SK-N-SH (cell line): ENCODE measurements at regions not wholly inside any gene's neighbourhood (a gene's known extent, or its start where the extent isn't known, plus 50 kb on each side); places are given as distances from the start of the nearest gene placed in this dataset.

Source experiments
- CTCF ChIA-PET: fragments of 300-600, 350-600 bp; formaldehyde crosslinking; extraction: SDS; loops from one replicate; lab custom pipeline; 2021; lab: Yijun Ruan, JAX
- POLR2A ChIA-PET: fragments of 350-600 bp; sonication (Branson Sonifier 250); formaldehyde crosslinking; extraction: SDS; loops from one replicate; lab custom pipeline; 2020; ENCODE audit warnings: antibody characterized with exemption, inconsistent platforms; lab: Yijun Ruan, JAX
- DNase-seq: peaks from one replicate; pipeline ENCODE4 v3.0.0; 2012
- H2AFZ ChIP-seq: fragments of 200-600 bp; sonication (generic); 2 replicates; pipeline ENCODE4 v1.8.1; 2016; ENCODE audit warnings: antibody characterized with exemption, mild to moderate bottlenecking, low read depth
- H3F3A ChIP-seq: fragments of 200-600 bp; sonication (generic); replicated peaks from 2 replicates; pipeline ENCODE3; 2016; ENCODE audit warnings: antibody characterized with exemption, mild to moderate bottlenecking; ENCODE audit not compliant: insufficient read depth
- H3K27ac ChIP-seq, 2 experiments: fragments of 200-500 bp in 1 of 2; fragments of 200-600 bp in 1 of 2; sonication (Bioruptor generic) in 1 of 2; sonication (generic), shearing (Covaris generic) in 1 of 2; 2 replicates each; pipeline versions ENCODE4 v1.5.1 to v1.6.1; 2014 to 2016; ENCODE audit warnings: low read depth in 2 of 2, inconsistent platforms in 1 of 2, low read length in 1 of 2, mild to moderate bottlenecking in 1 of 2, mixed read lengths in 1 of 2
- H3K27me3 ChIP-seq: fragments of 200-600 bp; sonication (generic), shearing (Covaris generic); 2 replicates; pipeline ENCODE4 v1.6.1; 2016; ENCODE audit warnings: mixed run types; ENCODE audit not compliant: insufficient read depth
- H3K36me3 ChIP-seq, 2 experiments: fragments of 200-500 bp in 1 of 2; fragments of 200-600 bp in 1 of 2; sonication (Bioruptor generic) in 1 of 2; sonication (generic) in 1 of 2; replicated peaks in 1 of 2; 2 replicates each; pipeline versions ENCODE3 to v1.5.1; 2014 to 2016; ENCODE audit warnings: low read length in 1 of 2, mild to moderate bottlenecking in 1 of 2; ENCODE audit not compliant: insufficient read depth in 2 of 2, control insufficient read depth in 1 of 2
- H3K4me1 ChIP-seq, 2 experiments: fragments of 200-500 bp in 1 of 2; fragments of 200-600 bp in 1 of 2; sonication (Bioruptor generic) in 1 of 2; sonication (generic), shearing (Covaris generic) in 1 of 2; 2 replicates each; pipeline versions ENCODE4 v1.5.1 to v1.6.1; 2014 to 2016; ENCODE audit warnings: low read depth in 1 of 2, low read length in 1 of 2, mixed run types in 1 of 2; ENCODE audit not compliant: insufficient read depth in 2 of 2, control insufficient read depth in 1 of 2
- H3K4me2 ChIP-seq: fragments of 200-600 bp; sonication (generic), shearing (Covaris generic); 2 replicates; pipeline ENCODE4 v1.6.1; 2017; ENCODE audit warnings: mixed run types
- H3K4me3 ChIP-seq, 2 experiments: fragments of 200-500 bp in 1 of 2; fragments of 200-600 bp in 1 of 2; sonication (Bioruptor generic) in 1 of 2; sonication (generic), shearing (Covaris generic) in 1 of 2; 2 replicates each; pipeline versions ENCODE4 v1.5.1 to v1.8.1; 2014 to 2016; ENCODE audit warnings: low read depth in 2 of 2, inconsistent platforms in 1 of 2, low read length in 1 of 2, mild to moderate bottlenecking in 1 of 2, mixed read lengths in 1 of 2, moderate library complexity in 1 of 2
- H3K79me2 ChIP-seq: fragments of 200-600 bp; sonication (generic); 2 replicates; pipeline ENCODE4 v1.8.1; 2017; ENCODE audit warnings: mild to moderate bottlenecking; ENCODE audit not compliant: insufficient read depth
- H3K9ac ChIP-seq: fragments of 200-600 bp; sonication (generic); 2 replicates; pipeline ENCODE4 v1.6.1; 2017; ENCODE audit warnings: mixed run types
- H3K9me2 ChIP-seq: fragments of 200-600 bp; sonication (generic); 2 replicates; pipeline ENCODE4 v1.6.1; 2017; ENCODE audit warnings: mixed run types
- H3K9me3 ChIP-seq: fragments of 200-600 bp; sonication (generic); 2 replicates; pipeline ENCODE4 v1.6.1; 2017; ENCODE audit warnings: mixed run types, mild to moderate bottlenecking, moderate library complexity
- H4K20me1 ChIP-seq: fragments of 200-600 bp; sonication (generic); 2 replicates; pipeline ENCODE4 v1.6.1; 2017; ENCODE audit warnings: mild to moderate bottlenecking, mixed run types; ENCODE audit not compliant: insufficient read depth
- CHD2 ChIP-seq: fragments of 150-350 bp; IDR thresholded peaks from 2 replicates; pipeline ENCODE4 v1.6.1; 2018; ENCODE audit warnings: low read length; ENCODE audit not compliant: partially characterized antibody
- ELF1 ChIP-seq: IDR thresholded peaks from 2 replicates; pipeline ENCODE4 v1.4.0; 2012
- EP300 ChIP-seq, 2 experiments: IDR thresholded peaks; 2 replicates each; pipeline versions ENCODE4 v1.4.0 to v1.6.1; 2012; ENCODE audit warnings: borderline replicate concordance in 1 of 2, low read depth in 1 of 2, low read length in 1 of 2
- EZH2phosphoT487 ChIP-seq: fragments of 200-600 bp; sonication (generic); IDR thresholded peaks from 2 replicates; pipeline ENCODE4 v1.6.1; 2017; ENCODE audit warnings: low read depth, mixed run types, mild to moderate bottlenecking, antibody characterized with exemption, moderate library complexity, borderline replicate concordance
- FOXM1 ChIP-seq: IDR thresholded peaks from 2 replicates; pipeline ENCODE4 v1.4.0; 2012; ENCODE audit warnings: low read depth, mild to moderate bottlenecking
- GABPA ChIP-seq: IDR thresholded peaks from 2 replicates; pipeline ENCODE4 v1.4.0; 2012; ENCODE audit warnings: low read depth, mild to moderate bottlenecking
- GATA2 ChIP-seq: sonication (generic); formaldehyde crosslinking; IDR thresholded peaks from 2 replicates; pipeline ENCODE4 v1.5.0; 2020; ENCODE audit warnings: mild to moderate bottlenecking, missing genetic modification reagents
- MXI1 ChIP-seq: IDR thresholded peaks from 2 replicates; pipeline ENCODE4 v1.6.1; 2012; ENCODE audit warnings: mild to moderate bottlenecking, low read depth, low read length, improper control_type of control experiment
- NRF1 ChIP-seq: IDR thresholded peaks from 2 replicates; pipeline ENCODE4 v1.6.1; 2012; ENCODE audit warnings: low read depth, mild to moderate bottlenecking, low read length
- POLR2AphosphoS5 ChIP-seq: IDR thresholded peaks from 2 replicates; pipeline ENCODE4 v1.6.1; 2012; ENCODE audit warnings: low read depth, low read length
- RAD21 ChIP-seq: IDR thresholded peaks from 2 replicates; pipeline ENCODE4 v1.6.1; 2012; ENCODE audit warnings: mild to moderate bottlenecking, low read length
- RCOR1 ChIP-seq: fragments of 150-350 bp; IDR thresholded peaks from 2 replicates; pipeline ENCODE4 v1.6.1; 2017; ENCODE audit warnings: antibody characterized with exemption, low read length
- RFX5 ChIP-seq: IDR thresholded peaks from 2 replicates; pipeline ENCODE4 v1.6.1; 2012; ENCODE audit warnings: mild to moderate bottlenecking, improper control_type of control experiment, low read length
- RXRA ChIP-seq: IDR thresholded peaks from 2 replicates; pipeline ENCODE4 v1.4.0; 2012; ENCODE audit warnings: low read depth, mild to moderate bottlenecking, borderline replicate concordance
- SIN3A ChIP-seq: IDR thresholded peaks from 2 replicates; pipeline ENCODE4 v1.6.1; 2012; ENCODE audit warnings: low read depth, mild to moderate bottlenecking, low read length, moderate library complexity, borderline replicate concordance
- YY1 ChIP-seq: IDR thresholded peaks from 2 replicates; pipeline ENCODE4 v1.4.0; 2012; ENCODE audit warnings: low read depth, mild to moderate bottlenecking
- WGBS: methylation state at CpG from one replicate; pipeline ENCODE4 v1.1.6; 2017; ENCODE audit warnings: low lambda C conversion rate; 5-methylcytosine and 5-hydroxymethylcytosine counted together
- TF ChIP-seq, protein P1 (sequence below): fragments of 200-600 bp; sonication (generic); IDR thresholded peaks from 2 replicates; pipeline ENCODE4 v1.6.1; 2017; ENCODE audit warnings: antibody characterized with exemption, mild to moderate bottlenecking, moderate library complexity
- TF ChIP-seq, protein P2 (sequence below): IDR thresholded peaks from 2 replicates; pipeline ENCODE4 v1.4.0; 2012; ENCODE audit warnings: low read depth, borderline replicate concordance
- TF ChIP-seq, protein P3 (sequence below): IDR thresholded peaks from 2 replicates; pipeline ENCODE4 v1.4.0; 2012; ENCODE audit warnings: low read depth, borderline replicate concordance
- TF ChIP-seq, protein P4 (sequence below): fragments of 150-350 bp; IDR thresholded peaks from 2 replicates; pipeline ENCODE4 v1.6.1; 2017; ENCODE audit warnings: antibody characterized with exemption, low read length, low read depth, borderline replicate concordance

DNA sequence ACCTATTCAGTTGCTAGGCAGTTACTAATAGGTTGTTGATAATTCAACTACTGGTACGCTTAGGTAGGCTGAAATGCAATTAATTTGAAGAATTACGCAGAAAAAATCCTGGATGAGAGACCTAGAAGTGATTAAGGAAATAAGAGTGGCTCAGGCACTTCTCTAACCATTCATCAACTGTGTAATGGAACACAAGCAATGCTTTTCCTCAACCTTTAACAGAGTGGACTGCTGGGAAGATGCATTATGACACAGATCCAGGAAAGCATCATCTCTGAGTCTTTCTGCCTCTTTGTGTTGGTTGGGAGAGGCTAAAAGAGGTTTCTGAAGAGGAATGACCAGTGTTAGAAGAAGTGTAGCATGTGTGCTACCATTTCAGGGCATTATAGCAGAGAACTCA is 992.2 kb downstream of the TSN start (continued):
- no peak for TF ChIP-seq SIN3A
- no peak for TF ChIP-seq RFX5
- TF ChIP-seq, protein P1, sequence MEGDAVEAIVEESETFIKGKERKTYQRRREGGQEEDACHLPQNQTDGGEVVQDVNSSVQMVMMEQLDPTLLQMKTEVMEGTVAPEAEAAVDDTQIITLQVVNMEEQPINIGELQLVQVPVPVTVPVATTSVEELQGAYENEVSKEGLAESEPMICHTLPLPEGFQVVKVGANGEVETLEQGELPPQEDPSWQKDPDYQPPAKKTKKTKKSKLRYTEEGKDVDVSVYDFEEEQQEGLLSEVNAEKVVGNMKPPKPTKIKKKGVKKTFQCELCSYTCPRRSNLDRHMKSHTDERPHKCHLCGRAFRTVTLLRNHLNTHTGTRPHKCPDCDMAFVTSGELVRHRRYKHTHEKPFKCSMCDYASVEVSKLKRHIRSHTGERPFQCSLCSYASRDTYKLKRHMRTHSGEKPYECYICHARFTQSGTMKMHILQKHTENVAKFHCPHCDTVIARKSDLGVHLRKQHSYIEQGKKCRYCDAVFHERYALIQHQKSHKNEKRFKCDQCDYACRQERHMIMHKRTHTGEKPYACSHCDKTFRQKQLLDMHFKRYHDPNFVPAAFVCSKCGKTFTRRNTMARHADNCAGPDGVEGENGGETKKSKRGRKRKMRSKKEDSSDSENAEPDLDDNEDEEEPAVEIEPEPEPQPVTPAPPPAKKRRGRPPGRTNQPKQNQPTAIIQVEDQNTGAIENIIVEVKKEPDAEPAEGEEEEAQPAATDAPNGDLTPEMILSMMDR, result no peak
- TF ChIP-seq FOXM1, result no peak
- no peak for TF ChIP-seq ELF1
- no peak for TF ChIP-seq NRF1
- no peak for TF ChIP-seq CHD2

DNA sequence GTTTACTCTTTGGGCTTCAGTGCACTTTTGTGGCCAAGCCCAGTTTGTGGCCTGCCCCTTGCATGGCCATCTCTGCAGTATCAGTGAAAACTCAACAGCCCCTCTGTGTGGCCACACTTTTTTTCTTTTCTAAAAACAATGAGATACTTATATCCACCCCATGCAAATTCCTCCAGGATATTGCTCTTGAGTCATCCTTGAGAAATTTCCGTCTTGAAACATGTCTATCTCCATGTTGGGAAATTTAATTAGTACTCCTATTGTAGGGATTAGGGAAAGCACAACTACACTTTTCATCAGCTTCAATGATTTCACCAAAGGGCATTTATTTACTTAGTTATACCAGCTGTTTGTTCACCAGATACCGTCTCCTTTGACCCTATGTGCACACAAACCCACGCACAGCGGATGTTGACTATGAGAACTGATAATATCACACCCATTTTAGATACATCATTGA is 993.1 kb downstream of the TSN start:
- no peaks in the 10 kb centered on the region for H3F3A ChIP-seq
- no peak overlapping the region for H3K4me3 ChIP-seq
- H3K79me2 ChIP-seq, result no peaks in the 10 kb centered on the region
- no peak overlapping the region for H2AFZ ChIP-seq
- H3K27me3 ChIP-seq, result no peaks in the 10 kb centered on the region
- no peak overlapping the region for H3K9ac ChIP-seq
- H3K4me2 ChIP-seq, result no peak overlapping the region
- H3K9me3 ChIP-seq, result no peaks in the 10 kb centered on the region
- no peaks in the 10 kb centered on the region for H3K36me3 ChIP-seq
- WGBS, result 27% methylated on average over 4 of the region's 4 CpGs
- H3K27ac ChIP-seq, result no peak overlapping the region
- no peaks in the 10 kb centered on the region for H4K20me1 ChIP-seq
- TF ChIP-seq ELF1 (no peak), RAD21 (peak; percentile 46)
- peaks cover 0 to 3% of the 10 kb centered on the region in 2 experiments; a peak in 2 of 4 replicates for H3K4me1 ChIP-seq
- DNase-seq, result no peak
- no peaks in the 10 kb centered on the region; the same call in 1 of the 2 replicates for H3K9me2 ChIP-seq
- ChIA-PET POLR2A (no interaction called here), CTCF (no interaction called here)

DNA sequence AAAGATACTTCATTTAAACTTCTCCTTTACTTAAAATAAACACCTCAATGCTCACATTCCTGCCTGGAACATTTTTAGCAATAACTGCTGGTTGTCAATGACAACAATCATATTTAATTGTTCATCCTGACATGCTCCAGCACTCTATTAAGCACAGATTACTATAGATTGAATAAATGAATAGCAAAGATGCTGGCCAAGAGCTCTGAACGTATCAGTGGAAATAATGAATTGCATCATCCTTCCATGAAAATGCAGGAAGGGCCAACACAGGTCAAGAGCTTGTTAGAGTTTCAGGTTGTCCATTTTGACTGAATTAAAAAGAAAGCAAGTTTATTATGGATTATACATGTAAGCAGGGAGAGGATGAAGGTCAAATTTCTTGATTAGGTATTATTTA is 994.0 kb downstream of the TSN start:
- Histone ChIP-seq H3K4me2 (no peak overlapping the region), H3K79me2 (no peaks in the 10 kb centered on the region), H4K20me1 (no peaks in the 10 kb centered on the region), H3K4me3 (no peak overlapping the region), H3K9me2 (no peaks in the 10 kb centered on the region; the same call in 1 of the 2 replicates), H3K27ac (no peak overlapping the region), H3K4me1 (peaks cover 0 to 3% of the 10 kb centered on the region in 2 experiments; a peak in 2 of 4 replicates), H3K9ac (no peak overlapping the region), H3K9me3 (no peaks in the 10 kb centered on the region), H3K27me3 (no peaks in the 10 kb centered on the region), H3F3A (no peaks in the 10 kb centered on the region), H3K36me3 (no peaks in the 10 kb centered on the region), H2AFZ (no peak overlapping the region)
- TF ChIP-seq, protein P2, sequence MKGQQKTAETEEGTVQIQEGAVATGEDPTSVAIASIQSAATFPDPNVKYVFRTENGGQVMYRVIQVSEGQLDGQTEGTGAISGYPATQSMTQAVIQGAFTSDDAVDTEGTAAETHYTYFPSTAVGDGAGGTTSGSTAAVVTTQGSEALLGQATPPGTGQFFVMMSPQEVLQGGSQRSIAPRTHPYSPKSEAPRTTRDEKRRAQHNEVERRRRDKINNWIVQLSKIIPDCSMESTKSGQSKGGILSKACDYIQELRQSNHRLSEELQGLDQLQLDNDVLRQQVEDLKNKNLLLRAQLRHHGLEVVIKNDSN, result no peak
- TF ChIP-seq EP300 (IDR thresholded peaks at IDR 0.05; ENCODE audit: borderline replicate concordance in 1 of 2, low read depth in 1 of 2, low read length in 1 of 2) (no peak), POLR2AphosphoS5 (no peak), YY1 (no peak), GABPA (no peak), RXRA (no peak), GATA2 (CRISPR knock-in tag) (no peak), RAD21 (no peak), RCOR1 (no peak), MXI1 (no peak), EZH2phosphoT487 (no peak)
- TF ChIP-seq, protein P3, sequence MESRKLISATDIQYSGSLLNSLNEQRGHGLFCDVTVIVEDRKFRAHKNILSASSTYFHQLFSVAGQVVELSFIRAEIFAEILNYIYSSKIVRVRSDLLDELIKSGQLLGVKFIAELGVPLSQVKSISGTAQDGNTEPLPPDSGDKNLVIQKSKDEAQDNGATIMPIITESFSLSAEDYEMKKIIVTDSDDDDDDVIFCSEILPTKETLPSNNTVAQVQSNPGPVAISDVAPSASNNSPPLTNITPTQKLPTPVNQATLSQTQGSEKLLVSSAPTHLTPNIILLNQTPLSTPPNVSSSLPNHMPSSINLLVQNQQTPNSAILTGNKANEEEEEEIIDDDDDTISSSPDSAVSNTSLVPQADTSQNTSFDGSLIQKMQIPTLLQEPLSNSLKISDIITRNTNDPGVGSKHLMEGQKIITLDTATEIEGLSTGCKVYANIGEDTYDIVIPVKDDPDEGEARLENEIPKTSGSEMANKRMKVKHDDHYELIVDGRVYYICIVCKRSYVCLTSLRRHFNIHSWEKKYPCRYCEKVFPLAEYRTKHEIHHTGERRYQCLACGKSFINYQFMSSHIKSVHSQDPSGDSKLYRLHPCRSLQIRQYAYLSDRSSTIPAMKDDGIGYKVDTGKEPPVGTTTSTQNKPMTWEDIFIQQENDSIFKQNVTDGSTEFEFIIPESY, result no peak
- TF ChIP-seq, protein P4, sequence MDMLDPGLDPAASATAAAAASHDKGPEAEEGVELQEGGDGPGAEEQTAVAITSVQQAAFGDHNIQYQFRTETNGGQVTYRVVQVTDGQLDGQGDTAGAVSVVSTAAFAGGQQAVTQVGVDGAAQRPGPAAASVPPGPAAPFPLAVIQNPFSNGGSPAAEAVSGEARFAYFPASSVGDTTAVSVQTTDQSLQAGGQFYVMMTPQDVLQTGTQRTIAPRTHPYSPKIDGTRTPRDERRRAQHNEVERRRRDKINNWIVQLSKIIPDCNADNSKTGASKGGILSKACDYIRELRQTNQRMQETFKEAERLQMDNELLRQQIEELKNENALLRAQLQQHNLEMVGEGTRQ, result no peak
- DNase-seq, result no peak
- ChIA-PET CTCF (no interaction called here), POLR2A (no interaction called here)
- WGBS, result 3% methylated on average over 1 of the region's 1 CpG
